Neural crest cell (in vitro differentiated cells): ENCODE measurements at regions not wholly inside any gene's neighbourhood (a gene's known extent, or its start where the extent isn't known, plus 50 kb on each side); places are given as distances from the start of the nearest gene placed in this dataset.

ENCODE experiments used
- DNase-seq: peaks from one replicate; pipeline ENCODE4 v3.0.0; 2021; ENCODE audit warnings: low read depth, mixed read lengths, low spot score
- H3K27ac Mint-ChIP-seq: one replicate; pipeline ENCODE4 v1.8.0; 2021; ENCODE audit warnings: mild to moderate bottlenecking, mixed read lengths; ENCODE audit not compliant: unreplicated experiment
- H3K27me3 Mint-ChIP-seq: 2 replicates; pipeline ENCODE4 v1.8.0; 2021; ENCODE audit warnings: low read depth, mild to moderate bottlenecking, mixed read lengths
- H3K36me3 Mint-ChIP-seq: 2 replicates; pipeline ENCODE4 v1.8.0; 2021; ENCODE audit warnings: low read depth, mild to moderate bottlenecking, mixed read lengths
- H3K4me1 Mint-ChIP-seq: 2 replicates; pipeline ENCODE4 v1.8.0; 2021; ENCODE audit warnings: mixed read lengths
- H3K4me3 Mint-ChIP-seq: one replicate; pipeline ENCODE4 v1.8.0; 2021; ENCODE audit warnings: mild to moderate bottlenecking, mixed read lengths
- H3K9me3 Mint-ChIP-seq: 2 replicates; pipeline ENCODE4 v1.8.0; 2021; ENCODE audit warnings: mixed read lengths
- CTCF ChIP-seq: fragments of 200-600 bp; sonication (generic); conservative IDR thresholded peaks from 2 replicates; pipeline ENCODE4 v1.5.0; 2021; ENCODE audit warnings: antibody characterized with exemption, mild to moderate bottlenecking

GRCh38 chr1:38221006-38221649 is 174.5 kb upstream of the POU3F1 start:
- Mint-ChIP-seq H3K9me3 (no peaks in the 10 kb centered on the region), H3K4me3 (no peak overlapping the region), H3K27me3 (peaks cover 4% of the 10 kb centered on the region), H3K36me3 (no peaks in the 10 kb centered on the region), H3K27ac (no peak overlapping the region), H3K4me1 (peaks cover 4% of the 10 kb centered on the region)
- no peak for TF ChIP-seq CTCF
- DNase-seq: no peak

GRCh38 chr1:38217316-38217715 is 170.7 kb upstream of the POU3F1 start:
- H3K9me3 Mint-ChIP-seq: no peaks in the 10 kb centered on the region
- H3K27me3 Mint-ChIP-seq: peaks cover 4% of the 10 kb centered on the region
- H3K4me1 Mint-ChIP-seq: no peaks in the 10 kb centered on the region
- no peak overlapping the region for H3K27ac Mint-ChIP-seq
- no peaks in the 10 kb centered on the region for H3K36me3 Mint-ChIP-seq
- DNase-seq: no peak
- no peak overlapping the region for H3K4me3 Mint-ChIP-seq
- TF ChIP-seq CTCF: no peak

GRCh38 chr1:38213646-38214434 is 167.2 kb upstream of the POU3F1 start:
- H3K27me3 Mint-ChIP-seq: peaks cover 3% of the 10 kb centered on the region
- TF ChIP-seq CTCF: no peak
- no peak overlapping the region for H3K4me3 Mint-ChIP-seq

GRCh38 chr1:38210895-38211177 is 164.2 kb upstream of the POU3F1 start:
- no peaks in the 10 kb centered on the region for H3K4me1 Mint-ChIP-seq
- H3K27ac Mint-ChIP-seq: no peak overlapping the region
- TF ChIP-seq CTCF: no peak
- no peaks in the 10 kb centered on the region for H3K36me3 Mint-ChIP-seq
- H3K4me3 Mint-ChIP-seq: no peak overlapping the region
- H3K9me3 Mint-ChIP-seq: no peaks in the 10 kb centered on the region
- DNase-seq: no peak
- peaks cover 3% of the 10 kb centered on the region for H3K27me3 Mint-ChIP-seq

More at GRCh38 chr1:38213646-38214434, 167.2 kb upstream of the POU3F1 start:
- DNase-seq: no peak
- Mint-ChIP-seq H3K27ac (no peak overlapping the region), H3K36me3 (no peaks in the 10 kb centered on the region), H3K9me3 (no peaks in the 10 kb centered on the region), H3K4me1 (no peaks in the 10 kb centered on the region)

GRCh38 chr1:38210021-38210894 is 163.7 kb upstream of the POU3F1 start:
- TF ChIP-seq CTCF: no peak
- no peak overlapping the region for H3K4me3 Mint-ChIP-seq
- peaks cover 3% of the 10 kb centered on the region for H3K27me3 Mint-ChIP-seq

More at GRCh38 chr1:38210021-38210894, 163.7 kb upstream of the POU3F1 start:
- H3K4me1 Mint-ChIP-seq: no peaks in the 10 kb centered on the region
- no peaks in the 10 kb centered on the region for H3K36me3 Mint-ChIP-seq
- DNase-seq: no peak
- no peak overlapping the region for H3K27ac Mint-ChIP-seq
- no peaks in the 10 kb centered on the region for H3K9me3 Mint-ChIP-seq
